Natural killer cell (primary cell): ENCODE measurements at regions not wholly inside any gene's neighbourhood (a gene's known extent, or its start where the extent isn't known, plus 50 kb on each side); places are given as distances from the start of the nearest gene placed in this dataset.

Source experiments
- ATAC-seq, 3 donors: fragments of 150-1000 bp in 2 of 3; fragments of 200-7000 bp in 1 of 3; cut with Tn5 transposase; 1 replicate in 1 of 3; 2 replicates in 2 of 3; pipeline ENCODE4 v1.10.0; 2021; ENCODE audit warnings: mild to moderate bottlenecking in 2 of 3, moderate library complexity in 2 of 3
- DNase-seq, 2 donors: peaks; one replicate each; pipeline versions ENCODE4 v3.0.0 to v3.0.0-alpha.2; 2013 to 2021; ENCODE audit warnings: mixed read lengths in 1 of 2
- H3K27ac ChIP-seq: one replicate; pipeline ENCODE4 v1.5.1; 2013; ENCODE audit warnings: mild to moderate bottlenecking, low read length
- H3K27me3 ChIP-seq: one replicate; pipeline ENCODE4 v1.6.1; 2013; ENCODE audit warnings: low read length; ENCODE audit not compliant: control insufficient read depth, insufficient read depth
- H3K36me3 ChIP-seq: one replicate; pipeline ENCODE4 v1.6.1; 2013; ENCODE audit warnings: low read length; ENCODE audit not compliant: control insufficient read depth, insufficient read depth
- H3K4me1 ChIP-seq: one replicate; pipeline ENCODE4 v1.6.1; 2013; ENCODE audit warnings: low read length; ENCODE audit not compliant: control insufficient read depth, insufficient read depth
- H3K4me3 ChIP-seq: one replicate; pipeline ENCODE4 v1.5.1; 2013; ENCODE audit warnings: low read length
- H3K9me3 ChIP-seq: one replicate; pipeline ENCODE4 v1.6.1; 2013; ENCODE audit warnings: low read length; ENCODE audit not compliant: control insufficient read depth, insufficient read depth
- H3K27ac Mint-ChIP-seq, 2 donors: one replicate each; pipeline ENCODE4 v1.8.0; 2022; ENCODE audit warnings: mild to moderate bottlenecking in 2 of 2, mixed read lengths in 2 of 2, moderate library complexity in 1 of 2
- H3K27me3 Mint-ChIP-seq, 2 donors: one replicate each; pipeline ENCODE4 v1.8.0; 2022; ENCODE audit warnings: low read depth in 2 of 2, mixed read lengths in 2 of 2
- H3K36me3 Mint-ChIP-seq: one replicate; pipeline ENCODE4 v1.8.0; 2022; ENCODE audit warnings: mixed read lengths
- H3K4me1 Mint-ChIP-seq, 2 donors: one replicate each; pipeline ENCODE4 v1.8.0; 2022; ENCODE audit warnings: mixed read lengths in 2 of 2
- H3K4me3 Mint-ChIP-seq: one replicate; pipeline ENCODE4 v1.8.0; 2022; ENCODE audit warnings: mild to moderate bottlenecking, moderate library complexity, mixed read lengths
- H3K9me3 Mint-ChIP-seq, 2 donors: one replicate each; pipeline ENCODE4 v1.8.0; 2022; ENCODE audit warnings: mixed read lengths in 2 of 2
- WGBS: methylation state at CpG from one replicate; pipeline ENCODE4 v1.1.7; 2013; ENCODE audit warnings: missing lambda C conversion rate; ENCODE audit not compliant: insufficient coverage; 5-methylcytosine and 5-hydroxymethylcytosine counted together
- intact Hi-C: fragments of 100-400 bp; cut with micrococcal nuclease; formaldehyde crosslinking; loops from one replicate; pipeline ENCODE4 v1.14.2; 2022
- TF ChIP-seq, protein P1 (sequence below): fragments of 200-600 bp; IDR thresholded peaks from one replicate; pipeline ENCODE4 v1.8.0; 2022; ENCODE audit warnings: antibody characterized with exemption

DNA sequence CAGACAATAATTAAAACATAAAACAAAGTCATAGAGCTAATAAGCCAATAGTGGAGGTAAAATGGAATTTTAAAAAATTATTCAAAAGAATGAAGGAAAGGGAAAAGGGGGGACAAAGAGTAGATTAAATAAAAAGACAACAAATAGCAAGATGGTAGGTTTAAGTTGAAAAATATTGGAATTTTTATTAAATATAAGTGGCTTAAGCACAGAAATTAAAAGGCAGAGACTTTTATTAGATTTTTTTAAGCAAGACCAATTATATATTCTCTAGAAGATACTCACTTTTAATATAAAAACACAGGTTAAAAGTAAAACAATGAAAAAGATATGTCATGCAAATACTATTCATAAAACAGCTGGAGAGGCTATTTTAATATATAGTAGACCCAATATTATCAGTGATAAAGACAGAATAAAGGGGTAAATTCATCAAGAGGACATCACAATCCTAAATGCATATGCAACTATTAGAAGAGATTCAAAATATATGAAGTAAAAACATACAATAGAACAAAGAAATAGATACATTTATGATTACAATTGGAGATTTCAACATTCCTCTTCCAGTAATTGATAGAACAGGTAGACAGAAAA lies 98.7 kb downstream of the CYP26B1 start:
- no peaks in the 10 kb centered on the region for H3K4me1 ChIP-seq
- ATAC-seq (no peak), DNase-seq (no peak)
- H3K27me3 ChIP-seq, result no peaks in the 10 kb centered on the region
- H3K36me3 ChIP-seq, result no peaks in the 10 kb centered on the region
- no peaks in the 10 kb centered on the region for H3K9me3 ChIP-seq
- no peak overlapping the region for H3K27ac ChIP-seq
- Mint-ChIP-seq H3K27me3 (no peaks in the 10 kb centered on the region), H3K4me3 (no peak overlapping the region), H3K9me3 (peaks cover 6 to 10% of the 10 kb centered on the region in 2 donors), H3K36me3 (peaks cover 8% of the 10 kb centered on the region), H3K27ac (no peak overlapping the region), H3K4me1 (no peaks in the 10 kb centered on the region)
- intact Hi-C loops, result no loop called here
- H3K4me3 ChIP-seq, result no peak overlapping the region
- TF ChIP-seq, protein P1, sequence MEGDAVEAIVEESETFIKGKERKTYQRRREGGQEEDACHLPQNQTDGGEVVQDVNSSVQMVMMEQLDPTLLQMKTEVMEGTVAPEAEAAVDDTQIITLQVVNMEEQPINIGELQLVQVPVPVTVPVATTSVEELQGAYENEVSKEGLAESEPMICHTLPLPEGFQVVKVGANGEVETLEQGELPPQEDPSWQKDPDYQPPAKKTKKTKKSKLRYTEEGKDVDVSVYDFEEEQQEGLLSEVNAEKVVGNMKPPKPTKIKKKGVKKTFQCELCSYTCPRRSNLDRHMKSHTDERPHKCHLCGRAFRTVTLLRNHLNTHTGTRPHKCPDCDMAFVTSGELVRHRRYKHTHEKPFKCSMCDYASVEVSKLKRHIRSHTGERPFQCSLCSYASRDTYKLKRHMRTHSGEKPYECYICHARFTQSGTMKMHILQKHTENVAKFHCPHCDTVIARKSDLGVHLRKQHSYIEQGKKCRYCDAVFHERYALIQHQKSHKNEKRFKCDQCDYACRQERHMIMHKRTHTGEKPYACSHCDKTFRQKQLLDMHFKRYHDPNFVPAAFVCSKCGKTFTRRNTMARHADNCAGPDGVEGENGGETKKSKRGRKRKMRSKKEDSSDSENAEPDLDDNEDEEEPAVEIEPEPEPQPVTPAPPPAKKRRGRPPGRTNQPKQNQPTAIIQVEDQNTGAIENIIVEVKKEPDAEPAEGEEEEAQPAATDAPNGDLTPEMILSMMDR, result no peak

GRCh38 chr2:72043985-72044384 lies 103.7 kb downstream of the CYP26B1 start:
- Mint-ChIP-seq H3K4me1 (no peaks in the 10 kb centered on the region), H3K27me3 (no peaks in the 10 kb centered on the region), H3K9me3 (peaks cover 10 to 14% of the 10 kb centered on the region in 2 donors), H3K27ac (no peak overlapping the region), H3K36me3 (peaks cover 8% of the 10 kb centered on the region), H3K4me3 (no peak overlapping the region)
- no peaks in the 10 kb centered on the region for H3K4me1 ChIP-seq
- H3K27me3 ChIP-seq, result no peaks in the 10 kb centered on the region
- H3K27ac ChIP-seq, result no peak overlapping the region
- DNase-seq (no peak), ATAC-seq (no peak)
- TF ChIP-seq, protein P1, result no peak
- no peaks in the 10 kb centered on the region for H3K36me3 ChIP-seq
- intact Hi-C loops, result no loop called here
- H3K4me3 ChIP-seq, result no peak overlapping the region
- no peaks in the 10 kb centered on the region for H3K9me3 ChIP-seq

DNA sequence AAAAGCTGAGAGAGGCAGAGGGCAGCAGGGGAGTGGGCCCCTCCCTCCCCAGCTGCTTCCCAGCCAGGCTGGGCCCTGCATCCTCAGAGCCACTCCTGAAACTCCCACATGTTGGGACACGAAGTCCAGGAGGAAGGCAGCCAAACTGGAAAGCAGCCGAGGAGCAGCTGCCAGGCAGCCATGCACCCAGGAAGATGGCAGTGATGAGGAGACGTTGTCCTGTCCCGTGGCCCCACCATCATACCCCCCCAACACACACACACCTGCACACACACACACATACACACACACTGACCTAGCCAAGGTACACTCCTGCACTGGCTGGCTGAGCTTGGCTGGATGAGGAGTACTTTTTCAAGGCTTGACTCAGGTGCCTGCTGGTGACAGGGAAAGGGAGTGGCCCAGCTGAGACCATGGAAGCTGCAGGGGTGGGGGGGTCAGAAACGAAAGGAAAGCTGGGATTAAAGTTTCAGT lies 106.0 kb downstream of the CYP26B1 start:
- no peak for ATAC-seq

More for the DNA sequence above, 106.0 kb downstream of the CYP26B1 start:
- Mint-ChIP-seq H3K27me3 (no peaks in the 10 kb centered on the region), H3K36me3 (peaks cover 6% of the 10 kb centered on the region), H3K4me1 (no peaks in the 10 kb centered on the region), H3K27ac (no peak overlapping the region), H3K9me3 (peaks cover 3 to 12% of the 10 kb centered on the region in 2 donors), H3K4me3 (no peak overlapping the region)
- no peaks in the 10 kb centered on the region for H3K27me3 ChIP-seq
- no peak overlapping the region for H3K27ac ChIP-seq
- TF ChIP-seq, protein P1, result no peak
- H3K4me3 ChIP-seq, result no peak overlapping the region
- intact Hi-C loops, result no loop called here
- no peak for DNase-seq
- no peaks in the 10 kb centered on the region for H3K36me3 ChIP-seq
- H3K9me3 ChIP-seq, result no peaks in the 10 kb centered on the region
- 61% methylated on average over 5 of the region's 5 CpGs for WGBS
- H3K4me1 ChIP-seq, result no peaks in the 10 kb centered on the region
